ENCODE measurements at regions not wholly inside any gene's neighbourhood (a gene's known extent, or its start where the extent isn't known, plus 50 kb on each side); places are given as distances from the start of the nearest gene placed in this dataset.

GRCh38 chr3:104685492-104685891, 681.2 kb upstream of the ALCAM start:
- no peaks in the 10 kb centered on the region for H3K4me1 ChIP-seq (ENCODE audit: control insufficient read depth, insufficient read depth, low read length)
- no peaks in the 10 kb centered on the region for H3K36me3 ChIP-seq (ENCODE audit: control insufficient read depth in 2 of 2, insufficient read depth in 2 of 2, low read length in 1 of 2)
- H3K9me3 ChIP-seq (replicated peaks; ENCODE audit: control insufficient read depth, insufficient read depth, low read length), result no peaks in the 10 kb centered on the region
- ATAC-seq (no peak), DNase-seq (ENCODE audit: low read depth, low spot score) (no peak), FAIRE-seq (no peak)
- TF ChIP-seq GATAD2B (conservative IDR thresholded peaks at IDR 0.05; ENCODE audit: low read depth) (no peak), BACH1 (IDR thresholded peaks at IDR 0.05; ENCODE audit: borderline replicate concordance) (no peak), TARDBP (IDR thresholded peaks at IDR 0.05; ENCODE audit: borderline replicate concordance) (no peak), KAT2A (conservative IDR thresholded peaks at IDR 0.05; ENCODE audit: control insufficient read depth, low read depth, low read length) (no peak), IKZF2 (IDR thresholded peaks at IDR 0.05) (no peak), ZBTB11 (CRISPR knock-in tag; IDR thresholded peaks at IDR 0.05) (no peak), NR2C2 (IDR thresholded peaks at IDR 0.05; ENCODE audit: borderline replicate concordance, control insufficient read depth, insufficient read length, low read depth) (no peak), ZBTB33 (IDR thresholded peaks at IDR 0.05) (no peak)
- H3K9ac ChIP-seq (ENCODE audit: control insufficient read depth, insufficient read depth, low read length), result no peak overlapping the region
- ChIA-PET SMC1A (ENCODE audit: uncharacterized antibody, unreplicated experiment) (no interaction called here), RAD21 (ENCODE audit: unreplicated experiment) (no interaction called here), POLR2A (no interaction called here), CTCF (no interaction called here)
- H3K4me2 ChIP-seq (ENCODE audit: control insufficient read depth, insufficient read depth), result no peak overlapping the region
- H4K20me1 ChIP-seq (ENCODE audit: control insufficient read depth, insufficient read depth), result no peaks in the 10 kb centered on the region
- H3K79me2 ChIP-seq (ENCODE audit: control insufficient read depth, insufficient read depth, low read length), result no peaks in the 10 kb centered on the region
- no peak overlapping the region for H3K27ac ChIP-seq (ENCODE audit: control insufficient read depth, insufficient read depth)
- in situ Hi-C loops (cut with MboI) (no loop called here), intact Hi-C loops (cut with micrococcal nuclease; ENCODE audit: unreplicated experiment) (no loop called here)
- H3K27me3 ChIP-seq (replicated peaks in 1 of 2; ENCODE audit: control insufficient read depth in 2 of 2, insufficient read depth in 2 of 2, low read length in 1 of 2), result no peaks in the 10 kb centered on the region
- no peak overlapping the region for H3K4me3 ChIP-seq
- BruUV-seq (replicated peaks), result no TSS peak
- no peak overlapping the region for H2AFZ ChIP-seq (ENCODE audit: control insufficient read depth, low read depth, low read length)
